ENCODE measurements at regions not wholly inside any gene's neighbourhood (a gene's known extent, or its start where the extent isn't known, plus 50 kb on each side); places are given as distances from the start of the nearest gene placed in this dataset.
A peak's percentile ranks its signal among the peaks of the same experiment; 100 is the strongest.

DNA sequence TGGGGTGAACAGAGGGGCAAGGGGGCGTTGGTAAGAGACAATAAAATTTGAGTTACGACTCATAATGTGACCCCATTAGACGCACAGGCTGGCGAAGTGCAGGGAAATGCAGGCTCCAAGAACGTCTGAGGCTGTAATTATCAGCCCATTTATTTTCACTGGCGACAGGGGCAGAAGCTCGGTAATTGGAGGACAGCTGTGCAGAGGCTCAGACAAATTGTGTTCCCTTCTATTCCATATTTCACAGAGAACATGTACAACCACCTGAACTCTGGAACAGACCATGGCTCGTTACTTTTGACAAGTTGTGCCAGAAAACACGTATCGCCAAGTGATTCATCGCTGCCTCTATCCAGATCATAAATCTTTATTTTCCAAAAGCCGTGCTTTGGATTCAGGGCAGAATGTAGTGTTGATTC lies 137.3 kb upstream of the FRMD4A start:
- no peak overlapping the region for H3K4me3 ChIP-seq
- peaks cover 0 to 24% (median 0%) of the 10 kb centered on the region in 3 donors for H3K4me1 ChIP-seq
- H3K27ac ChIP-seq: peak overlapping the region in 1 of 4 donors; percentile 9
- TF ChIP-seq CTCF (IDR thresholded peaks at IDR 0.05): no peak
- no peak for TF ChIP-seq POLR2A (IDR thresholded peaks at IDR 0.05)
- no peak for DNase-seq
- H3K36me3 ChIP-seq: no peaks in the 10 kb centered on the region
- 31 to 40% methylated on average over 12 of the region's 12 CpGs for WGBS, 2 donors
- intact Hi-C loops (cut with DNase I): no loop called here
- H3K27me3 ChIP-seq: peaks cover 0 to 4% (median 0%) of the 10 kb centered on the region in 4 donors
- H3K9me3 ChIP-seq: no peaks in the 10 kb centered on the region

- H3K36me3 ChIP-seq: no peaks in the 10 kb centered on the region
- intact Hi-C loops (cut with DNase I): no loop called here
- H3K4me1 ChIP-seq: peaks cover 0 to 24% (median 0%) of the 10 kb centered on the region in 3 donors
- H3K27ac ChIP-seq: no peak overlapping the region
- H3K27me3 ChIP-seq: peaks cover 0 to 4% (median 0%) of the 10 kb centered on the region in 4 donors
- DNase-seq: no peak
- no peaks in the 10 kb centered on the region for H3K9me3 ChIP-seq
- TF ChIP-seq POLR2A (IDR thresholded peaks at IDR 0.05) (no peak), CTCF (IDR thresholded peaks at IDR 0.05) (no peak)
- H3K4me3 ChIP-seq: no peak overlapping the region
- 19 to 29% methylated on average over 3 of the region's 3 CpGs for WGBS, 2 donors
Measured at GRCh38 chr10:14466257-14466656, 135.5 kb upstream of the FRMD4A start.

GRCh38 chr10:14460447-14460846 lies 129.7 kb upstream of the FRMD4A start:
- no peaks in the 10 kb centered on the region for H3K27me3 ChIP-seq
- no peaks in the 10 kb centered on the region for H3K4me1 ChIP-seq
- intact Hi-C loops (cut with DNase I): no loop called here
- no peak overlapping the region for H3K27ac ChIP-seq
- no peak for DNase-seq
- 80 to 83% methylated on average over 1 to 2 of the region's 2 CpGs for WGBS, 2 donors
- H3K4me3 ChIP-seq: no peak overlapping the region
- H3K36me3 ChIP-seq: no peaks in the 10 kb centered on the region
- TF ChIP-seq CTCF (IDR thresholded peaks at IDR 0.05) (no peak), POLR2A (IDR thresholded peaks at IDR 0.05) (no peak)
- no peaks in the 10 kb centered on the region for H3K9me3 ChIP-seq

GRCh38 chr10:14459665-14460064 lies 128.9 kb upstream of the FRMD4A start:
- Histone ChIP-seq H3K27me3 (no peaks in the 10 kb centered on the region), H3K36me3 (no peaks in the 10 kb centered on the region), H3K4me1 (no peaks in the 10 kb centered on the region), H3K27ac (no peak overlapping the region), H3K4me3 (no peak overlapping the region), H3K9me3 (no peaks in the 10 kb centered on the region)
- no peak for DNase-seq
- no peak for TF ChIP-seq CTCF (IDR thresholded peaks at IDR 0.05)
- no peak for TF ChIP-seq POLR2A (IDR thresholded peaks at IDR 0.05)
- intact Hi-C loops (cut with DNase I): no loop called here
- WGBS, 2 donors: 0 to 17% methylated on average over 1 to 2 of the region's 2 CpGs

DNA sequence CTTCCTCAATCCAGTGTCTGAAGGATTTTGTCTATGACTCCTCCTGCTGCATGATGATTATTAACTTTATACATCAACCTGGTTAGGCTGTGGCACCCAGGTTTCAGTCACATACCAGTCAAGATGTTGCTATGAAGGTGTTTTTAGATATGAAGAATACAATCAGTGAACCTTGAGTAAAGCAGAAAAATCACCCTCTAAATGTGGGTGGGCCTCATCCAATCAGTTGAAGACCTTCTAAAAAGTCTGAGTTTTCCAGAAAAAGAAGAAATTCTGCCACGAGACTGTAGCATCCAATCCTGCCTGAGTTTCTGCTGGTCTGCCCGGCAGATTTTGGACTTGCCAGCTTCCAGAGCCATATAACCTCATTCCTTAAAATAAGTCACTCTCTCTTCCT lies 126.1 kb upstream of the FRMD4A start:
- Histone ChIP-seq H3K4me1 (no peaks in the 10 kb centered on the region), H3K27me3 (no peaks in the 10 kb centered on the region), H3K27ac (no peak overlapping the region), H3K9me3 (no peaks in the 10 kb centered on the region), H3K4me3 (no peak overlapping the region), H3K36me3 (no peaks in the 10 kb centered on the region)
- TF ChIP-seq CTCF (IDR thresholded peaks at IDR 0.05) (no peak), POLR2A (IDR thresholded peaks at IDR 0.05) (no peak)
- 78 to 83% methylated on average over 2 of the region's 2 CpGs for WGBS, 2 donors
- intact Hi-C loops (cut with DNase I): no loop called here
- no peak for DNase-seq

Measured in esophagus squamous epithelium (tissue), 5 donors.